GM21515 (cell line): ENCODE measurements at regions not wholly inside any gene's neighbourhood (a gene's known extent, or its start where the extent isn't known, plus 50 kb on each side); places are given as distances from the start of the nearest gene placed in this dataset.
"Not testable (repeated sequence)": the region's sequence is repeated elsewhere in the genome, so short reads cannot be mapped to it uniquely, and the experiment has no call there.

Source experiments
- ATAC-seq: cut with Tn5 transposase; IDR thresholded peaks from one replicate; pipeline ENCODE4 v1.9.1; 2021; ENCODE audit not compliant: unreplicated experiment

- ATAC-seq, result not testable (repeated sequence)
These were observed 318.4 kb downstream of the ZFHX3 start for GRCh38 chr16:72729552-72729951.

DNA sequence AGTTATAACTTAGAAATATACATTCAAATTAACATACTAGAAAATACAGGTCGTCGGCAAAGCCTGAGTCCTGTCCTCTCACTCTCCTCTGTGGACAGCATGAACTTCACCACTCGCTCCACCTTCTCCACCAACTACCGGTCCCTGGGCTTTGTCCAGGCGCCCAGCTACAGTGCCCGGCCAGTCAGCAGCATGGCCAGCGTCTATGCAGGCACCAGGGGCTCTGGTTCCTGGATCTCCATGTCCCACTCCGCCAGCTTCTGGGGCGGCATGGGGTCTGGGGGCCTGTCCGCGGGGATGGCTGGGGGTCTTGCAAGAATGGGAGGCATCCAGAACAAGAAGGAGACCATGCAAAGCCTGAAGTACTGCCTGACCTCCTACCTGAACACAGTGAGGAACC lies 319.4 kb downstream of the ZFHX3 start:
- ATAC-seq, result no peak

DNA sequence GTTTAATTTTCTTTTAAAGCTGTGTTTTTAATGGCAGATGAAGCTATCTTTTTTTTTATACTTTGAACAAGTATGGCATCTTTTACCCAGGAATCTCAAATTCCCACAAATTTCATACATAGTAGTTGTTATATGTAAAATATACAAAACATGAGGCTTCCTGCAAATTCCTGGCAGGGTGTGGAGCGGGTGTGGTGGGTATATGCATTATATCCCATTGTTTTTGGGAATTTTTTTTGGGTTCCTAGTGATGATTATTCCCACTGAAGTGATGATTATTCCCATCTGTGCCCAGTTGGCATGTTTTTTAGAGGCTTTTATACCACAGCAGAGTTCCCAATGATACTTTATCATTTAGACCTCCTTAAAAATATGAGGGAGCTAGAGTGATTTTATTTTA lies 320.4 kb downstream of the ZFHX3 start:
- no peak for ATAC-seq

- ATAC-seq, result no peak
These were observed 322.3 kb downstream of the ZFHX3 start for GRCh38 chr16:72725643-72726042.

GRCh38 chr16:72723781-72724180 lies 324.1 kb downstream of the ZFHX3 start:
- no peak for ATAC-seq

GRCh38 chr16:72722552-72722951 lies 325.4 kb downstream of the ZFHX3 start:
- no peak for ATAC-seq

- no peak for ATAC-seq
These were observed 325.9 kb downstream of the ZFHX3 start for GRCh38 chr16:72721981-72722380.

DNA sequence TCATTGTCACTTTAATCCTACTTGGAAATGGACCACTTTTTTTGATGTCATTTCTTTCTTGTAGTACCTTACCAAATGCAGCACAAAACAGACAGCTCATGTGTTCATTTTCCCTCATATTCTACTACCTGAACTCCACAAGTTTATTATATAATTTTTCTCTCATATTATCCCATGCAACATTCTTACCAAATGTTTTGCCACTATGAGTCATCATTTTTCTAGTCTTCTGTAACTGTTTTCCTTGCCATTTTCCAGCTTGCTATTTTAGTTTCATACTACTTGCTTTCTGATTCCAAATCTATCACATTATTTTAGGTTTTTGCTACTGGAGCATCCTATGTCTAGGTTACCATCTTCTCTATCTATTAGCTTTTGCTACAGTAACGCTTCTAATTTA lies 332.7 kb downstream of the ZFHX3 start:
- ATAC-seq, result no peak

- ATAC-seq, result no peak
These were observed 336.1 kb downstream of the ZFHX3 start for GRCh38 chr16:72711823-72712222.

DNA sequence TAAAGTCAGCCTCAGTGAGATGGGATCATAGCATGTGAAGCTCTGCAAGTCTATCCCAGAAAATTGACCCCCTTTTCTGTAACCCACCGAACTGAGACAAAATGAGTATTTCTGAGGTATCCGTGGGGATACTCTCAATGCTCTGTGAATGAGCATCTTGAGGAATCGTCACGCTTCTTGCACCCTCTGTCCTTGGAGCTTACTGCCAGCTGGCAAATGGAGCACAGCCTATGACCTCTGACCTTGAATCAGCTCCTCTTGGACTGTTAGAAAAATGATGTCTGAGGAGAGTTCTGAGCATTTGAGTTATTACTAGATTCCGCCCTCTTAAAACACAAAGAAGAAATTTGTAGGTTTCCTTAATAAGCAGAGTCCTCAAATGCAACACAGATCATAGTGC lies 342.1 kb downstream of the ZFHX3 start:
- ATAC-seq, result no peak

GRCh38 chr16:72704746-72705372 lies 343.1 kb downstream of the ZFHX3 start:
- ATAC-seq, result no peak

DNA sequence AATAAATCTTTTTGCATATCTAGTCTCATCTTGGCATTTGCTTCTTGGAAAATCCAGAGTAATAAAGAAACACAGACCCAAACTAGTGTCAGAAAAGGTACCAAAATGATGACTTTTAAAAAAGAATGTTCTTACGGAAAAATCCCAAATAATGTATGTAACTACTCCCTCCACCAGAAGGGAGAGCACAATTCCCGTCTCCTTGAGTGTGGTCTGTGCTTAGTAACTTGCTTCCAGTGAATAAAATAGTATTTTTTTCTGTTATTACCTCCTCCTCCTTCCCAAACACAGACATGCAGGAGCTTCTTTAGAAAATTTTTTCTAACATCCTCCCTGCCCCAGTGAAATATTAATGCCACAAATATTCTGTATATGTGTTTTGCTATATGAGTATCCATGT lies 358.1 kb downstream of the ZFHX3 start:
- no peak for ATAC-seq

DNA sequence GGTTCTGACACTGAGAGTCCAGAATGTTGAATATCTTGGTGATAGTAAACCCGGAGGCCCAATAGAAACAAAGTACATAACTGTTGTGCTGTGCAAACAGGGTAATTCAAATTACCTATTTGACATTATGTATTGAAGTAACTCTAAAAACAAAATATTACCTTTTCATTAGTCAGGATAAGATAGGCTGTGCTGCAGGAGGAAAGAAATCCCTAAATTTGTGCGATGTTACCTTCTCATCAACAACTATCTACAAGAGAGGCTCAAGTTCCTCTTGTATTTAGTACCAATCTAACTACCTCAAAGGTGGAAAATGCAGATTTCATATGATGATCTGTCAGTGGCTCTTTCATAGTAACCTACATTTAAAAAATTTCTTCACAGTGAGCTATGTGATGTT lies 367.2 kb downstream of the ZFHX3 start:
- ATAC-seq, result no peak

GRCh38 chr16:72679856-72680255 lies 368.1 kb downstream of the ZFHX3 start:
- no peak for ATAC-seq

- no peak for ATAC-seq
These were observed 370.1 kb downstream of the ZFHX3 start for GRCh38 chr16:72677662-72678447.

DNA sequence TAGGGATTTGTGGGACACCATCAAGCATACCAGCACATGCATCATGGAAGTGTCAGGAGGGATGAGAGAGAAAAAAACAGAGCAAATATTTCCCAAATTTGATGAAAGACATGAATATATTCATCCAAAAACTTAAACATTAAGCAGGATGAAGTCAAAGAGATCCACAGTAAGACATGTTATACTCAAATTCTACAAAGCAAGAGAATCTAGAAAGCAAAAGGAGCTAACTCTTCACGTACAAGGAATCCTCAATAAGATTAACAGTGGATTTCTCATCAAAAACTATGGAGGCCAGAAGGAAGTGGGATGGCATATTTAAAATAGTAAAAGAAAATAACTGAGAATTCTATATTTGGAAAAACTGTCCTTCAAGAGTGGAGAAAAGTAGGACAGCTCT lies 374.8 kb downstream of the ZFHX3 start:
- no peak for ATAC-seq

GRCh38 chr16:72666267-72666666 lies 381.7 kb downstream of the ZFHX3 start:
- ATAC-seq, result no peak

GRCh38 chr16:72665701-72666100 lies 382.2 kb downstream of the ZFHX3 start:
- no peak for ATAC-seq

DNA sequence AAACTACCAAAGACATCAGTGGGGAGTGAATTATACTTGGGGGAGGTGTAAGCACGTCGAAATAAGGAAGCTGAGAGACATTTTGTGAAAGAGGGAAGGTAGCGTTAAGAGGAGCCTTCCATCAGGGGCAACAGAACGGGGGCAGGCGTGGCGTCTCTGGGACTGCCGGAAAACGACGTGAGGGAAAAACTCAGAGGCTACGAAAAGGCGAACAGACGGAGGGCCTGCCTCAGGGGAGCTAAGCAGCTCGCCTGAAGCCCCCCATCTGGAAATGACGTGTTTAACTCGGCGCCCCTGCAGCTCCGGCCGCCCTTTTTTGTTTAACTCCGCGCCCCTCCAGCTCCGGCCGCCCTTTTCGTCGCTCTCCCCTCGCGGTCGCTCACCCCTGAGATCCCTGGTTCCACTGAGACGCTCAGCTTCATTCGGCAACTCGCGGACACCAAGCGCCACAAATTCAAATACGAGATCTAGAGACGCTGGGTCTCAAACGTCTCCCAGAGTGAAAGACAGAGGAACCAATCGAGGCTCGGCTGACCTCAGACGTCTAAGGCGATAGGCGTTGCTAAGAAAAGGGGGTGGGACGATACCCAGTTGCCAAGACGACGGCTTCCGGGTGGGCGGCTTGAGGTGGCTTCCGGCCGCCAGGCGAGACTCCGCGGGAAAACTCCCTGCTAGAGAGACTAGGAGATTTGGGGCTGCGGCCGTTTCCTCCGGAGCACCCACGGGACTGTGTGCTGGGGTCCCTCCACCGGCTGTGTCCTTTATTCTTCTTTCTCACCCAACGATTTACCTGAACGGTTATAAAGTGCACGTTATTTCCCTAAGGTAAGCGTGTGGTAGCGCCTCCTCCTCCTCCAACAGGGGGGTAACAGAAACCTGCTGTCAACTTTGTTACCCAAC lies 383.2 kb downstream of the ZFHX3 start:
- ATAC-seq, result peak; percentile 99

DNA sequence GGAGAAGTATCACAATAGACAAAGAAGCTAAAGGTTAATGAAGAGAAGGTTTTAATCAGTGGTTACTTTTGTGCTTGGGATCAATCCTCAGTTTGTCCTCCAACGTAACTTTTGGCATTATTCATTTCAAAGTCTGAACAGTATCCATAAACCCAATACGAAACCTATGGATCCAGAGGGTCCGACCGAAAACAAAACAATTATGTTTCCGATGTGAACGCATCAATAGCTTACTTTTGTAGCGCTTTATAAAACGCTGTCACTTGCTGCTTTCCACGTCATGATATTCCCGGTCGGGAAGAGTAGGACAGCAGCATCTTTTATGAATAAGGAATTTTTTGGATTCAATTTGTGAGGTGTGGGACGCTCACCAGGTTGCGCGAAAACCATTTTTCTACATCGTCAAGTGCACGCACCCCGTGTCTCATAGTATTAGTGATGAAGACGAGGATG lies 383.8 kb downstream of the ZFHX3 start:
- ATAC-seq, result no peak

GRCh38 chr16:72658888-72659717 lies 388.8 kb downstream of the ZFHX3 start:
- no peak for ATAC-seq
